ENCODE measurements at regions not wholly inside any gene's neighbourhood (a gene's known extent, or its start where the extent isn't known, plus 50 kb on each side); places are given as distances from the start of the nearest gene placed in this dataset.

DNA sequence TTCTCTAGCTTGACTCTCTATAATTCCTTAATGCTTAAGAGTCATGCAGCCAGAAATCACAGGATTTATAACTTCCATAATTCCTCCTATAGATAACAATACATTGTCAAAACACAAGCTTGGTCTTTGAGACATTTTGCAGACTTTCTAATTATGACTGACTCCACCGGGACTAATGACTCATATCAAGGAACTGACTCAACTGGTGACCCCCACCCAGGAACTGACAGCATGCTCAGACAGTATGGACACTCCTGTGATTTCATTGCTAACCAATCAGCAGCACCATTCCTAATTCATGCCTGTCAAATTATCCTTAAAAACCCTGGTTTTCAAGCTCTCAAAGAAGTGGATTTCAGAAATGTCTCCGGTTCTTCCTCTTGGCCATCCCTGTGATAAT, 670.5 kb upstream of the IMPG1 start:
- H3K4me1 ChIP-seq (ENCODE audit: insufficient read depth, low read length, poor library complexity, severe bottlenecking): no peaks in the 10 kb centered on the region
- CTCF ChIA-PET: no interaction called here
- intact Hi-C loops (cut with micrococcal nuclease; ENCODE audit: unreplicated experiment): no loop called here
- no peak overlapping the region for H3K4me3 ChIP-seq (ENCODE audit: low read depth, low read length, poor library complexity, severe bottlenecking)
- DNase-seq (ENCODE audit: low spot score): no peak
- H3K9me3 ChIP-seq (ENCODE audit: low read depth, low read length, poor library complexity, severe bottlenecking): no peaks in the 10 kb centered on the region
- no peaks in the 10 kb centered on the region for H3K27me3 ChIP-seq (replicated peaks; ENCODE audit: insufficient read depth, low read depth, low read length, poor library complexity)
- H3K27ac ChIP-seq (ENCODE audit: low read depth, low read length, poor library complexity, severe bottlenecking): no peak overlapping the region
- BruUV-seq (replicated peaks): no TSS peak
- POLR2A ChIA-PET (ENCODE audit: low non-redundant PET): no interaction called here
- TF ChIP-seq, protein P1, sequence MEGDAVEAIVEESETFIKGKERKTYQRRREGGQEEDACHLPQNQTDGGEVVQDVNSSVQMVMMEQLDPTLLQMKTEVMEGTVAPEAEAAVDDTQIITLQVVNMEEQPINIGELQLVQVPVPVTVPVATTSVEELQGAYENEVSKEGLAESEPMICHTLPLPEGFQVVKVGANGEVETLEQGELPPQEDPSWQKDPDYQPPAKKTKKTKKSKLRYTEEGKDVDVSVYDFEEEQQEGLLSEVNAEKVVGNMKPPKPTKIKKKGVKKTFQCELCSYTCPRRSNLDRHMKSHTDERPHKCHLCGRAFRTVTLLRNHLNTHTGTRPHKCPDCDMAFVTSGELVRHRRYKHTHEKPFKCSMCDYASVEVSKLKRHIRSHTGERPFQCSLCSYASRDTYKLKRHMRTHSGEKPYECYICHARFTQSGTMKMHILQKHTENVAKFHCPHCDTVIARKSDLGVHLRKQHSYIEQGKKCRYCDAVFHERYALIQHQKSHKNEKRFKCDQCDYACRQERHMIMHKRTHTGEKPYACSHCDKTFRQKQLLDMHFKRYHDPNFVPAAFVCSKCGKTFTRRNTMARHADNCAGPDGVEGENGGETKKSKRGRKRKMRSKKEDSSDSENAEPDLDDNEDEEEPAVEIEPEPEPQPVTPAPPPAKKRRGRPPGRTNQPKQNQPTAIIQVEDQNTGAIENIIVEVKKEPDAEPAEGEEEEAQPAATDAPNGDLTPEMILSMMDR (conservative IDR thresholded peaks at IDR 0.05; ENCODE audit: low read depth, low read length): no peak
- no peak for TF ChIP-seq EZH2 (IDR thresholded peaks at IDR 0.05; ENCODE audit: borderline replicate concordance, low read depth, low read length, poor library complexity, severe bottlenecking)
- no peaks in the 10 kb centered on the region for H3K36me3 ChIP-seq (ENCODE audit: insufficient read depth, low read length, poor library complexity, severe bottlenecking)

DNA sequence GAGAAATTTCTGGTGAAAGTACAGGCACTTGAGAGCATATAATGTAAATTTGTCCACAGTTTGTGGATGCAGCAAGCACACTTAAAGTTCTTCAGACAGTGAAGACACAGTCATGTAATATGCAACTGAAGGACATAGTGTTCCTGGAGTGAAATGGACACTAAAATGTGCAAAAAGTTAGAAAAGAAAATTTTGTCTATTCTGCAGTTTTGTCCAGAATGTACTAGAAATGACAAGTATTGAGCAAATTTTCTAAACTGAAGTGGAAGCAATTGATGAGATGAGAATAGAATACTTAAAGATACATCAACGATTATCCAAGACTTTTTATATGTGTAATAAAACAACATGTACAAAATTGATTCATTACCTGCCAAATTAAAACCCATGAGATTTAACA, 647.0 kb upstream of the IMPG1 start:
- no peaks in the 10 kb centered on the region for H3K4me1 ChIP-seq (ENCODE audit: insufficient read depth, low read length, poor library complexity, severe bottlenecking)
- POLR2A ChIA-PET (ENCODE audit: low non-redundant PET): no interaction called here
- no peak overlapping the region for H3K4me3 ChIP-seq (ENCODE audit: low read depth, low read length, poor library complexity, severe bottlenecking)
- no peak for DNase-seq (ENCODE audit: low spot score)
- CTCF ChIA-PET: no interaction called here
- BruUV-seq (replicated peaks): no TSS peak
- no peak for TF ChIP-seq EZH2 (IDR thresholded peaks at IDR 0.05; ENCODE audit: borderline replicate concordance, low read depth, low read length, poor library complexity, severe bottlenecking)
- TF ChIP-seq, protein P1 (conservative IDR thresholded peaks at IDR 0.05; ENCODE audit: low read depth, low read length): no peak
- intact Hi-C loops (cut with micrococcal nuclease; ENCODE audit: unreplicated experiment): no loop called here
- no peak overlapping the region for H3K27ac ChIP-seq (ENCODE audit: low read depth, low read length, poor library complexity, severe bottlenecking)
- H3K9me3 ChIP-seq (ENCODE audit: low read depth, low read length, poor library complexity, severe bottlenecking): peaks cover 6% of the 10 kb centered on the region
- H3K27me3 ChIP-seq (replicated peaks; ENCODE audit: insufficient read depth, low read depth, low read length, poor library complexity): no peaks in the 10 kb centered on the region
- no peaks in the 10 kb centered on the region for H3K36me3 ChIP-seq (ENCODE audit: insufficient read depth, low read length, poor library complexity, severe bottlenecking)

DNA sequence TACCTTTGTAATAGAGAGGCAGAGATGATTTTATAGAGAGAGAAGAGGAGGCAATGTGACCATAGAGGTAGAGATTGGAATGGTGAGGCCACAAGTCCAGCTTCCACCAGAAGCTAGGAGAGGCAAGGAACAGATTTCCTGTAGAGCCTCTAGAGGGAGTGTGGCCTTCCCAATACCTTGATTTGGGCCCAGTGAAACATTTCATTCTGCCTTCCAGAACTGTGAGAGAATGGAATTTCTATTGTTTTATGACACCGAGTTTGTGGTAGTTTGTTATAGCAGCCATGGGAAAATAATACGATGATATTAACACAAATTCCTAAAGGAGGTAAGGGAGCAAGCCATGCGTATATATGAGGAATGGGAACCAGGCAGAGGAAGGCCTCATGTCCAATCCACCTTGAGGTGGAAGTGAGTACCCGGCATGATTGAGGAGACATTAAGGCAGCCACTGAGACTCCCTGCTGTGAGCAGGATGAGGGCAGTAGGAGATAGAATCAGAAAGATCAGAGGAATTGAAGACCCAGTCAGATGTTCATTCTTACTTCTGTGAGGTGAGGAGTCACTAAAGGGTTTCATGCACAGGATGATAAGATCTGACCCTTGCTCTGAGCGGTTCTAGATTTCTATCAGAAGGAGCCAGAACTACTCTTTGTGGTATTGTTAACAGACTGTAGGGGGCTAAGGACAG, 636.3 kb upstream of the IMPG1 start:
- TF ChIP-seq, protein P1 (conservative IDR thresholded peaks at IDR 0.05; ENCODE audit: low read depth, low read length): no peak
- TF ChIP-seq EZH2 (IDR thresholded peaks at IDR 0.05; ENCODE audit: borderline replicate concordance, low read depth, low read length, poor library complexity, severe bottlenecking): no peak
- Histone ChIP-seq H3K9me3 (ENCODE audit: low read depth, low read length, poor library complexity, severe bottlenecking) (no peaks in the 10 kb centered on the region), H3K4me3 (ENCODE audit: low read depth, low read length, poor library complexity, severe bottlenecking) (no peak overlapping the region), H3K27ac (ENCODE audit: low read depth, low read length, poor library complexity, severe bottlenecking) (no peak overlapping the region), H3K4me1 (ENCODE audit: insufficient read depth, low read length, poor library complexity, severe bottlenecking) (no peaks in the 10 kb centered on the region), H3K27me3 (replicated peaks; ENCODE audit: insufficient read depth, low read depth, low read length, poor library complexity) (no peaks in the 10 kb centered on the region), H3K36me3 (ENCODE audit: insufficient read depth, low read length, poor library complexity, severe bottlenecking) (no peaks in the 10 kb centered on the region)
- intact Hi-C loops (cut with micrococcal nuclease; ENCODE audit: unreplicated experiment): no loop called here
- BruUV-seq (replicated peaks): no TSS peak
- ChIA-PET CTCF (no interaction called here), POLR2A (ENCODE audit: low non-redundant PET) (no interaction called here)
- DNase-seq (ENCODE audit: low spot score): no peak

Measured in A673 (cell line).